Activated CD4-positive, alpha-beta T cell treated with anti-CD3 and anti-CD28 coated beads for 36 hours (primary cell): ENCODE measurements at regions not wholly inside any gene's neighbourhood (a gene's known extent, or its start where the extent isn't known, plus 50 kb on each side); places are given as distances from the start of the nearest gene placed in this dataset.
"Not testable (repeated sequence)": the region's sequence is repeated elsewhere in the genome, so short reads cannot be mapped to it uniquely, and the experiment has no call there.

Source experiments
- ATAC-seq: fragments of 200-7000 bp; cut with Tn5 transposase; one replicate; pipeline ENCODE4 v1.10.0; 2021; ENCODE audit warnings: mild to moderate bottlenecking, moderate library complexity
- CTCF ChIA-PET: fragments of 350-600 bp; sonication (Branson Sonifier 250); formaldehyde crosslinking; loops from one replicate; lab custom pipeline; 2021; ENCODE audit warnings: antibody characterized with exemption; lab: Charles Lee
- POLR2A ChIA-PET: fragments of 350-600 bp; sonication (Branson Sonifier 250); formaldehyde crosslinking; loops from one replicate; lab custom pipeline; 2021; ENCODE audit warnings: antibody characterized with exemption, inconsistent platforms; lab: Charles Lee
- DNase-seq: peaks from one replicate; pipeline ENCODE4 v3.0.0-alpha.2; 2020
- H3K27ac Mint-ChIP-seq: one replicate; pipeline ENCODE4 v1.8.0; 2021; ENCODE audit warnings: mixed read lengths
- H3K27me3 Mint-ChIP-seq: one replicate; pipeline ENCODE4 v1.8.0; 2021; ENCODE audit warnings: mixed read lengths
- H3K36me3 Mint-ChIP-seq: one replicate; pipeline ENCODE4 v1.8.0; 2021; ENCODE audit warnings: low read depth, mixed read lengths
- H3K4me1 Mint-ChIP-seq: one replicate; pipeline ENCODE4 v1.8.0; 2021; ENCODE audit warnings: mixed read lengths
- H3K4me3 Mint-ChIP-seq: one replicate; pipeline ENCODE4 v1.8.0; 2021; ENCODE audit warnings: mild to moderate bottlenecking, moderate library complexity, mixed read lengths
- H3K9me3 Mint-ChIP-seq: one replicate; pipeline ENCODE4 v1.8.0; 2021; ENCODE audit warnings: low read depth, mixed read lengths
- intact Hi-C, 2 experiments: fragments of 100-400 bp; cut with DNase I in 1 of 2; cut with micrococcal nuclease in 1 of 2; formaldehyde crosslinking; loops; one replicate each; pipeline versions ENCODE4 v1.14.2 to v1.15.1; 2022 to 2024; cut with DNase I, micrococcal nuclease

DNA sequence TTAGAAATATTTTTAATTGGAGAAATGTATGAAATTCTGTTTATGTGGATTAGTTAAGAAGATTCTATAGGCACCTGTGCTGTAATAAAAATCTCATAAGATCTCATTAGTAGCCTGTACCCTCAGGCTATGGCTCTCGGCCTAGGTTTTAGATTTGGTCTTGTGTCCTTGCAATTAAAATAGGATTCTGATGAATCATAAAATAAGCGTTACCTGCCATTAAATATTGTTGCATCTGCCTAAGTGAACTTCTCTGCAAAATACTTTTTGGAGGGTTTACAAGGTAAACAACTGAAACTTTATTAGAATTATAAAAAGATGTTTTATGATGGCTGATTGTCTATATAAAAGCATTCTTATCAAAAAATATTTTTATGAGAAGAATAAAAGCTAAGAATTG lies 804.1 kb upstream of the ANO3 start:
- ChIA-PET POLR2A (no interaction called here), CTCF (no interaction called here)
- Mint-ChIP-seq H3K27ac (no peak overlapping the region), H3K9me3 (peaks cover 6% of the 10 kb centered on the region), H3K4me3 (no peak overlapping the region), H3K36me3 (no peaks in the 10 kb centered on the region), H3K27me3 (no peaks in the 10 kb centered on the region), H3K4me1 (no peaks in the 10 kb centered on the region)
- intact Hi-C loops = no loop called here
- no peak for ATAC-seq
- DNase-seq = no peak

DNA sequence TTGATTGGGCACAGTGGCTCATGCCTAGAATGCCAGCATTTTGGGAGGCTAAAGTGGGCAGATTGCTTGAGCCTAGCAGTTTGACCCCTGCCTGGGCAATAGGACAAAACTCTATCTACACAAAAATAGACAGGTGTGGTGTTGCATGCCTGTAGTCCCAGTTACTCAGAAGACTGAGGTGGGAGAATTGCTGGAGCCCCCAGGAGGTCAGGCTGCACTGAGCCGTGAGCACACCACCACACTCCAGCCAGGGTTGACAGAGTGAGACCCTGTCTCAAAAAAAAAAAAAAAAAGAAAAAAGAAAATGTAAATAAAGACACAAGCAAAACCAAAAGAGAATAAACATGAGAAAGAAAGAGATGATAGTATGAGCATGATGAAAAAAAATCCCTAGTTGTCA lies 802.4 kb upstream of the ANO3 start:
- CTCF ChIA-PET = no interaction called here
- POLR2A ChIA-PET = no interaction called here
- no peak for DNase-seq
- ATAC-seq = no peak
- H3K4me3 Mint-ChIP-seq = no peak overlapping the region
- no peak overlapping the region for H3K27ac Mint-ChIP-seq
- no peaks in the 10 kb centered on the region for H3K36me3 Mint-ChIP-seq
- H3K9me3 Mint-ChIP-seq = peaks cover 7% of the 10 kb centered on the region
- no peaks in the 10 kb centered on the region for H3K27me3 Mint-ChIP-seq
- intact Hi-C loops = no loop called here
- no peaks in the 10 kb centered on the region for H3K4me1 Mint-ChIP-seq

DNA sequence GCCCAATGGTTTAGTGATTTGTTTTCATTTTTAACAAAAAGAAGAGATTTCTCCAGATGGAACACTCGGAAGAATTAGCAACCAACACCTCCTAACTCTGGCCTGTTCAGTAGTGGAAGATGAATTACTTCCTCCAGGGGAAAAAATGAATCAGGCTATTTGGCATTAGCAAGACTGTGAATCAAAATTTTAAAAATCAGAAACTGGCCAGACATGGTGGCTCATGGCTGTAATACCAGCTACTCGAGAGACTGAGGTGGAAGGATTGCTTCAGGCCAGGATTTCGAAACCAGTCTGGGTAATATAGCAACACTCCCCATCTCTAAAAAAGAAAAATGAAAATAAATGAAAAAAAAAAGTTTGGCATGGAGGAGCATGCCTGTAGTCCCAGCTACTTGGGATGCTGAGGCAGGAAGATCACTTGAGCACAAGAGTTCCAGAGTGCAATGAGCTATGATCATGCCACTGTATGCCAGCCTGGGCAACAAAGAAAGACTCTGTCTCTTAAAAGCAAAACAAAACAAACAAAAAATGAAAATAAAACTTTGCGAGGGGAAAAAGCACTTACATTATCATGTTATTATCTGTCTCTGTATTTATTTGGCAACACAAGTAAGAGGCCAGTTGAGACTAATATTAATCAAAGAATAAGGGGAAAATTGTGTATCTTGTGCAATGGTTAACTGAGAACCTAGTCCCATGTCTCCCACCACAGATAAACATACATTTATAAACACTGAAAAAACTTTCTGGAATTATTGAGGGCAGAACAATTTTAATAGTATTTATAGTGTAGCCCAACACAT lies 796.3 kb upstream of the ANO3 start:
- peaks cover 11% of the 10 kb centered on the region for H3K9me3 Mint-ChIP-seq
- H3K27ac Mint-ChIP-seq = no peak overlapping the region
- H3K4me3 Mint-ChIP-seq = no peak overlapping the region
- DNase-seq (no peak), ATAC-seq (no peak)
- ChIA-PET POLR2A (no interaction called here), CTCF (no interaction called here)
- no peaks in the 10 kb centered on the region for H3K4me1 Mint-ChIP-seq
- no peaks in the 10 kb centered on the region for H3K36me3 Mint-ChIP-seq
- intact Hi-C loops = no loop called here
- no peaks in the 10 kb centered on the region for H3K27me3 Mint-ChIP-seq

DNA sequence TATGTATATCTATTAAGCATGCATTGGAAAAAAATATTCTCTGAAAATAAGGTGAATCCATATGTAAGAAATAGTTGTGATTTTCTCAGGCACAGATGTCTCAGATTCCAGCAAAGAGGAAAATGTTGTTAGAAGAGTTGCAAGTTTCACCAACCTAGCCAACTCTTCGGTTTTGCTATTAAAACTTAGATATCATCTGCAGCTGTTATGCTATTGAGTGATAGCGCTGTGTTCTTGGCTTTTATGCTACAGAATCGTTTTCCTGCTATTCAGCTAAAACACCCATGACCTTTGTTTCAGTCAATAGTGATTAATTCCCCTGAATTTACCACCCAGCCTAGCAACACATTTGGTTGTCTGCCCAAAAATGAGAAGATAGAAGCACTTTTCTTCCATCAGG lies 795.6 kb upstream of the ANO3 start:
- intact Hi-C loops = no loop called here
- H3K9me3 Mint-ChIP-seq = peaks cover 11% of the 10 kb centered on the region
- DNase-seq = no peak
- ChIA-PET CTCF (no interaction called here), POLR2A (no interaction called here)
- ATAC-seq = no peak
- no peak overlapping the region for H3K4me3 Mint-ChIP-seq
- H3K36me3 Mint-ChIP-seq = no peaks in the 10 kb centered on the region
- H3K4me1 Mint-ChIP-seq = no peaks in the 10 kb centered on the region
- H3K27me3 Mint-ChIP-seq = no peaks in the 10 kb centered on the region
- no peak overlapping the region for H3K27ac Mint-ChIP-seq

DNA sequence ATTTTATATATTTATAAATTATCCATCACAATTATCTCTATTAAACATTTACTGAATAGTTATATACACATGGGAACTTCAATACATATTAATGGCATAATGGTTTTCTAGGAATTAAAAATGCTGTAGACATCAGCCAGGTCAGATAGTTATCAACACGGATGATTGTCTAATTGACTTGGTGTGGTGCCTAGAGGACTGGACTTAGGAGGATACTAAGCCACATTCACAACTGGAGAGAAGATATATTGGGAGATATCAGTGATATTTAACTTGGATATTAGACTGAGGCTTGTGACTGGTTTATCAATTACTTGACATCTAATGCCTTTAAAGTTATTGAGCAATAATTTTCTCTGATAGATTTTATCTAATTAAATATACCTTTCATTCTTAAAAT lies 794.5 kb upstream of the ANO3 start:
- Mint-ChIP-seq H3K27me3 (no peaks in the 10 kb centered on the region), H3K9me3 (peaks cover 11% of the 10 kb centered on the region), H3K4me3 (no peak overlapping the region), H3K4me1 (no peaks in the 10 kb centered on the region), H3K27ac (no peak overlapping the region), H3K36me3 (no peaks in the 10 kb centered on the region)
- DNase-seq = no peak
- POLR2A ChIA-PET = no interaction called here
- intact Hi-C loops = no loop called here
- ATAC-seq = no peak
- CTCF ChIA-PET = no interaction called here

DNA sequence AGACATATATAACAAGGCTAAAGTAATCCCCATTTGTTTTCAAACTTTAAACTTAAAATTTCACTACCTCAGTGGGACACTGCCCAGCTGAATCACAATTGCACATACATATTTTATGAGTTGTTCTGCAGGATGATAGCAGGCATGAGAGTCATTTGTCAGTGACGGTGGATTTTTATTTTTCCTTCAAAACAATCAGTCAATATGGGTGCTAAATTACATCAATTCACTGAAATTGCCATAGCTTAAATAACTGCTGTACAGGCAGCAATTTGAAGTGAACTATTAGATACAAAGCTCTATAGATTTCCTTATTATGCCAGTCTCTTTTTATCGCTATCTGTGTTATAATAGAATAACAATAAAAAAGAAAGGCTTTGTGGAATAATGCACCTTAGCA lies 784.6 kb upstream of the ANO3 start:
- ChIA-PET POLR2A (no interaction called here), CTCF (no interaction called here)
- Mint-ChIP-seq H3K9me3 (peaks cover 3% of the 10 kb centered on the region), H3K4me1 (no peaks in the 10 kb centered on the region), H3K4me3 (no peak overlapping the region), H3K27me3 (no peaks in the 10 kb centered on the region), H3K36me3 (no peaks in the 10 kb centered on the region), H3K27ac (no peak overlapping the region)
- intact Hi-C loops = no loop called here
- no peak for ATAC-seq
- DNase-seq = no peak

DNA sequence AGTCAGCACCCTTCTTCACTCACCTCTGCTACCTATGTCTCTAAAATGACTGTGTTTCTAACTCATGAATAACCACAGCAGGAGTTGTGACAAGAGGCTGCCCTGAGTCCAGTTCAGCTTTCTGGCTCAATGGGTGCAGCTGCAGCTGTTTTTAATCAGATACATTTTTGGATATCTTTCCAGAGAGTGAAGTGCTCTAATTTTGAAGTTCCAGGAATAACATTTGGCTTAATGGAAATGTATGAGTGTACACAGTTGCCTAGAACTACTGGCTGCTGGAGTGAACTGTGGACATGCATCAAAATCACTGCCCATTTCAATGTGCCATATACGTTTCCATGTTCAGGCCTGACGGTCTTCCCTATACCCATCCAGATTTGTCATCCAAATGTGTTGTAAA lies 769.5 kb upstream of the ANO3 start:
- H3K27ac Mint-ChIP-seq = no peak overlapping the region
- no peak overlapping the region for H3K4me3 Mint-ChIP-seq
- ChIA-PET POLR2A (no interaction called here), CTCF (no interaction called here)
- ATAC-seq = no peak
- H3K4me1 Mint-ChIP-seq = no peaks in the 10 kb centered on the region
- no peaks in the 10 kb centered on the region for H3K27me3 Mint-ChIP-seq
- H3K9me3 Mint-ChIP-seq = peaks cover 3% of the 10 kb centered on the region
- H3K36me3 Mint-ChIP-seq = no peaks in the 10 kb centered on the region
- intact Hi-C loops = no loop called here
- DNase-seq = no peak

DNA sequence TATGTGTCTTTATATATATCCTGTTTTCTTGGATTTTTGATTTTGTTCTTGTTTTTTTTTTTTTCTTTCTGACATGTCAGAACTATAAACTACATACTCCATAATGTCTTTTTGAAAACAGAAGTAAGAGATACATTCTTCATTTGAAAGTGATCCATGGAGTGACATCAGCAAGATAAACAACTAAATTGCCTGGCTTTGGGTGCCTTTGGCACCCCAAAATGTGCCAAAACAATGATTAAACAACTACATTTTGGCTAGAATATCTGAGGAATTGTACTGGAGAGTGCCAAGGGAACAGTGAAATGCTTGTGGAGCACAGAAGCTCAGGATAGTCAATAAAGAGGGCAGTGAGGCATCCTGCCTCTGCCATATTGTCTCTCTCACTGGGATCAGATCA lies 766.1 kb upstream of the ANO3 start:
- ChIA-PET CTCF (no interaction called here), POLR2A (no interaction called here)
- intact Hi-C loops = no loop called here
- Mint-ChIP-seq H3K36me3 (no peaks in the 10 kb centered on the region), H3K27ac (no peak overlapping the region), H3K27me3 (no peaks in the 10 kb centered on the region), H3K4me1 (no peaks in the 10 kb centered on the region), H3K4me3 (no peak overlapping the region), H3K9me3 (peaks cover 3% of the 10 kb centered on the region)
- DNase-seq (no peak), ATAC-seq (no peak)

DNA sequence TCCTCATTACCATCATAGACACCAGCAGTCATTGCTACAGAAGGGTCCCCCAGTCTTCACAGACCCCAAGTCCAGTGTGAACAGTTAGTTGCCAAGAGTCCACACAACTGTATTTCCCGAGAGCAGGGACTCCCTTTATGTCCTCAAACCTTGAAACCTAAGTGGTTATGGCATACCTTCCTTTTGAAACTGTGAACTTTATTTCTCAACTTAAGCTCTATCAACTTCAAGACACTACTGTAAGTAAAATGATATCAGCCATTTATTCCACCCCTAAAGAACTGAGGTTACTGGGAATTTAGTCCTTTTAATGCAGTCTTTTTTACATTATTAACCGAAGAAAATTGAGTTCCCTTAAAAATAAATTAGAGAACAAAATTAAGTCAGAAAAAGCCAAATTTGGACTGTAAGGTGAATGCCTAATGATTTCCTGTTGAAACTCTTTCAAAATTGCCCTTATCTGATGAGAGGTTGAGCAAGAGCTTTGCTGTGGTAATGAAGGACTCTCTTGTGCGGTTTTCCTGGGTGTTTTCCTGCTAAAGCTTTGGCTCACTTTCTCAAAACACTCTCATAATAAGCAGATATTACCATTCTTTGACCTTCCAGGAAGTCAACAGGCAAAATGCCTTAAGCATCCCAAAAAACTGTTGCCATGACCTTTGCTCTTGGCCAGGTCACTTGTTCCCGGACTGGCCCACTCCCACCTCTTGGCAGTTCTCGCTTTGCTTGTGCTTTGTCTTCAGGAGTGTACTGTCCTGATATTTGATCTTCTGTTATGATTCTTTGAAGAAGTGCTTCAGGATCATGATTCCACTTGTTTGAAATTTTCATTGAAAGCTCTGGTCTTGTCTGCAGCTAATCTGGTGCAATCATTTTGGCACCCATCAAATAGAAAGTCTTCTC lies 765.4 kb upstream of the ANO3 start:
- no peak for DNase-seq
- POLR2A ChIA-PET = no interaction called here

DNA sequence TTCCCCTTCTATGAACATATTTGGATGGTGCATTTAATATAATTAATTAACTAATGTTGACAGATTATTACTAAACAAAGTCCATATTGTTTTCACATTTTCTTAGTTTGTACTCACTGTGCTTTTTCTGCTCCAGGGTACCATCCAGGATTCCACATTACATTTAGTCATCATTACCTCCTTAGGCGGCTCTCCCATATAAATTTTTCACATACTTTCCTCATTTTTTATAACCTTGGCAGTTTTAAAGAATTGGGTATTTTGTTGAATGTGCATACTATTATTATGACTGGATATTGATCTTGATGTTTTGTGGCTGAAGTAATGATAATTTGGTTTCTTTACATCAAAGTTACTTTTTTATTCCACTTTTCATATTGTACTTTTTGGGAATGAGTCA lies 755.6 kb upstream of the ANO3 start:
- ChIA-PET CTCF (no interaction called here), POLR2A (no interaction called here)
- Mint-ChIP-seq H3K4me1 (no peaks in the 10 kb centered on the region), H3K9me3 (no peaks in the 10 kb centered on the region), H3K4me3 (no peak overlapping the region), H3K36me3 (no peaks in the 10 kb centered on the region), H3K27me3 (no peaks in the 10 kb centered on the region), H3K27ac (no peak overlapping the region)
- DNase-seq = no peak
- intact Hi-C loops = no loop called here
- ATAC-seq = no peak

More for the DNA sequence above, 765.4 kb upstream of the ANO3 start:
- Mint-ChIP-seq H3K4me3 (no peak overlapping the region), H3K4me1 (no peaks in the 10 kb centered on the region), H3K27ac (no peak overlapping the region), H3K36me3 (no peaks in the 10 kb centered on the region), H3K9me3 (peaks cover 3% of the 10 kb centered on the region), H3K27me3 (no peaks in the 10 kb centered on the region)
- ATAC-seq = no peak
- CTCF ChIA-PET = no interaction called here
- intact Hi-C loops = no loop called here

DNA sequence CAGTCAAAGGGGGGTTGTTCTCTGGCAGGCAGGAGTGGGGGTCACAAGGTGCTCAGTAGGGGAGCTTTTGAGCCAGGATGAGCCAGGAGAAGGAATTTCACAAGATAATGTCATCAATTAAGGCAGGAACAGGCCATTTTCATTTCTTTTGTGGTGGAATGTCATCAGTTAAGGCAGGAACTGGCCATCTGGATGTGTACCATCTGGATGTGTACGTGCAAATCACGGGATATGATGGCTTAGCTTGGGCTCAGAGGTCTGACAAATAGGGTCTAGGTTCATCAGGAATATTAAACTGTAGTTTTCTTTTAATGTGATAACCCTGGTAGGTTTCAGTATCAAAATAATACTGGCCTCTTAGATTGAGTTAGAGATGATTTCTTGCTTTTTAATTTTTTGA lies 752.4 kb upstream of the ANO3 start:
- H3K4me3 Mint-ChIP-seq, ATAC-seq, H3K27me3 Mint-ChIP-seq, CTCF ChIA-PET, H3K9me3 Mint-ChIP-seq, intact Hi-C loops, H3K27ac Mint-ChIP-seq, POLR2A ChIA-PET, DNase-seq, H3K36me3 Mint-ChIP-seq, H3K4me1 Mint-ChIP-seq: not testable (repeated sequence)

DNA sequence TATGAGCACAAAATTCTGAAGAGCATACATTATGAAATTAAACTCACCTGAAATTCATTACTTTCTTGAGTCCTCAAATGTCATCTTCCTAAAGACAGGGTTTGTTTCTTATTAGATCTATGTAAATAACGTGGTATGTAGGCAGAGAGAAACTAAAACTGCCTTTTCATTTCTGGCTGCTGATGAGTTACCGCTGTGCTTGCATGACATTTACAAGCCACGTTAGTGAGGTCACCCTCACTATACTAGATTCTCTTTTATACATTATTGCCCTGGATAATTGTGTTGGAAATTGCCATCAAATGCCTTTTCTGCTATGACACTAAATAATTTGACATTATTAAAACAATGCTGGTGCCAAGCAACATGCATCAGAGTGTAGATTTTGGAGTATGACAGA lies 748.3 kb upstream of the ANO3 start:
- DNase-seq (no peak), ATAC-seq (no peak)
- Mint-ChIP-seq H3K9me3 (peaks cover 11% of the 10 kb centered on the region), H3K4me3 (no peak overlapping the region), H3K4me1 (no peaks in the 10 kb centered on the region), H3K27ac (no peak overlapping the region), H3K27me3 (no peaks in the 10 kb centered on the region), H3K36me3 (no peaks in the 10 kb centered on the region)
- intact Hi-C loops = no loop called here
- POLR2A ChIA-PET = no interaction called here
- CTCF ChIA-PET = no interaction called here
